ENCODE measurements at regions not wholly inside any gene's neighbourhood (a gene's known extent, or its start where the extent isn't known, plus 50 kb on each side); places are given as distances from the start of the nearest gene placed in this dataset.

DNA sequence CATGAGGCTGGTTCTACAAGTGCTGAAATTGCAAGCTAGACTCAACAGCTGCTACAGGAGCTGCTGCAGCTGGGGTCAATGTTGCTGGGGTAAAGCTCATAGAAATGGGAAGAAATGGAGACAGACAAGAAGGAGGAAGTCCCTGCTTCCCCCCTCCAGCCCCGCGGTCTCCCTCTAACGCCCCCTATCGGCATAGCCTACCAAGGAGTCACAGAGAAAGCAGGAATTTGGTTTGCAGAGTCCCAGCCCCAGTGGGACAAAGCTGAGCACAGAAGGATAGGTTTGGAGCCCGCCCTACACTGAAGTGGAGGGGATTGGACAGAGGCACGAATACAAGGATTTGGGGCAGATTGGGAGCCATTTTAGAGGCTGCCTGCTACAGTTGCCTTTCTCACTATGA, 176.9 kb upstream of the ANKRD28 start:
- FAIRE-seq, result no peak
- H3K27me3 ChIP-seq (ENCODE audit: control insufficient read depth, extremely low read depth, insufficient read depth, low read length), result no peaks in the 10 kb centered on the region
- peaks cover 8% of the 10 kb centered on the region for H3K4me1 ChIP-seq (ENCODE audit: control insufficient read depth, extremely low read depth, insufficient read depth, low read length)
- H4K20me1 ChIP-seq (ENCODE audit: control insufficient read depth, extremely low read depth, insufficient read depth, low read length), result no peaks in the 10 kb centered on the region
- H3K9me1 ChIP-seq (ENCODE audit: control insufficient read depth, extremely low read depth, insufficient read depth, low read length), result no peaks in the 10 kb centered on the region
- H3K4me2 ChIP-seq (ENCODE audit: control insufficient read depth, extremely low read depth, insufficient read depth, low read depth, low read length), result no peak overlapping the region
- no peak for DNase-seq (ENCODE audit: low read depth, low spot score)
- H3K36me3 ChIP-seq (ENCODE audit: control insufficient read depth in 2 of 2, extremely low read depth in 1 of 2, insufficient read depth in 2 of 2, low read length in 2 of 2), result no peaks in the 10 kb centered on the region
- no peak overlapping the region for H3K4me3 ChIP-seq (ENCODE audit: control insufficient read depth in 2 of 3, extremely low read depth in 1 of 3, insufficient read depth in 2 of 3, low read depth in 1 of 3, low read length in 3 of 3)
- dilution Hi-C loops (cut with MboI; ENCODE audit: extremely low pct_ligation_motif_present, low sequenced_read_pairs), result no loop called here
- H3K27ac ChIP-seq (ENCODE audit: control insufficient read depth, insufficient read depth, low read length), result no peak overlapping the region
- H3K9me3 ChIP-seq (ENCODE audit: control insufficient read depth, low read depth, low read length), result no peaks in the 10 kb centered on the region
- no peak overlapping the region for H2AFZ ChIP-seq (ENCODE audit: control insufficient read depth, low read length)
- no peak overlapping the region for H3K9ac ChIP-seq (ENCODE audit: control insufficient read depth, extremely low read depth, insufficient read depth, low read length)
- TF ChIP-seq, protein P1, sequence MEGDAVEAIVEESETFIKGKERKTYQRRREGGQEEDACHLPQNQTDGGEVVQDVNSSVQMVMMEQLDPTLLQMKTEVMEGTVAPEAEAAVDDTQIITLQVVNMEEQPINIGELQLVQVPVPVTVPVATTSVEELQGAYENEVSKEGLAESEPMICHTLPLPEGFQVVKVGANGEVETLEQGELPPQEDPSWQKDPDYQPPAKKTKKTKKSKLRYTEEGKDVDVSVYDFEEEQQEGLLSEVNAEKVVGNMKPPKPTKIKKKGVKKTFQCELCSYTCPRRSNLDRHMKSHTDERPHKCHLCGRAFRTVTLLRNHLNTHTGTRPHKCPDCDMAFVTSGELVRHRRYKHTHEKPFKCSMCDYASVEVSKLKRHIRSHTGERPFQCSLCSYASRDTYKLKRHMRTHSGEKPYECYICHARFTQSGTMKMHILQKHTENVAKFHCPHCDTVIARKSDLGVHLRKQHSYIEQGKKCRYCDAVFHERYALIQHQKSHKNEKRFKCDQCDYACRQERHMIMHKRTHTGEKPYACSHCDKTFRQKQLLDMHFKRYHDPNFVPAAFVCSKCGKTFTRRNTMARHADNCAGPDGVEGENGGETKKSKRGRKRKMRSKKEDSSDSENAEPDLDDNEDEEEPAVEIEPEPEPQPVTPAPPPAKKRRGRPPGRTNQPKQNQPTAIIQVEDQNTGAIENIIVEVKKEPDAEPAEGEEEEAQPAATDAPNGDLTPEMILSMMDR (optimal IDR thresholded peaks at IDR 0.05 in 1 of 3, IDR thresholded peaks at IDR 0.05 in 1 of 3, conservative IDR thresholded peaks at IDR 0.05 in 1 of 3; ENCODE audit: extremely low read depth in 1 of 3, insufficient read depth in 2 of 3, low read length in 3 of 3), result peak; percentile 21 to 29 (median 23)
- no peak for TF ChIP-seq EZH2 (IDR thresholded peaks at IDR 0.05; ENCODE audit: low read length)
- H3K79me2 ChIP-seq (ENCODE audit: control insufficient read depth, insufficient read depth, low read length), result no peaks in the 10 kb centered on the region

DNA sequence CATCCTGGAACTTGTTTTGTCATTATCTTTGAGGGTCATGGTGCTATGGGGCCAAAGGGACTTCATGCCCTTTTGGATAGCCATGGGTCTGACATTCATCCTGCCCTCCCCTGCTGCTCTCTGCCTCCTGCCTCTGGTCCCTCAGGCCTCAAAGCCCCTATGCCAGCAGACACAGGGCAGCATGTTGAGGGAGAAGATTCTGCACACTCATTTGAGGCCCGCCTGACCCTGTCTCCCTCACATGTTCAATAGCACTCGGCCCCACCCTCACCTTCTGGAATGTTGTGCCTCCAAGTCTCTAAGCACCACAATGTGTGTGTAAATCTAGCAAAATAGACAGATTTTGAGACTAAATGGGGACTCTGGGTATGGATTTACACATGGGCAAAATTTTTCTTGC, 178.7 kb upstream of the ANKRD28 start:
- Histone ChIP-seq H2AFZ (ENCODE audit: control insufficient read depth, low read length) (peak overlapping the region; percentile 1), H3K4me2 (ENCODE audit: control insufficient read depth, extremely low read depth, insufficient read depth, low read depth, low read length) (no peak overlapping the region), H3K79me2 (ENCODE audit: control insufficient read depth, insufficient read depth, low read length) (no peaks in the 10 kb centered on the region), H3K9me3 (ENCODE audit: control insufficient read depth, low read depth, low read length) (no peaks in the 10 kb centered on the region), H3K9ac (ENCODE audit: control insufficient read depth, extremely low read depth, insufficient read depth, low read length) (no peak overlapping the region), H4K20me1 (ENCODE audit: control insufficient read depth, extremely low read depth, insufficient read depth, low read length) (no peaks in the 10 kb centered on the region), H3K4me1 (ENCODE audit: control insufficient read depth, extremely low read depth, insufficient read depth, low read length) (peaks cover 11% of the 10 kb centered on the region), H3K36me3 (ENCODE audit: control insufficient read depth in 2 of 2, extremely low read depth in 1 of 2, insufficient read depth in 2 of 2, low read length in 2 of 2) (no peaks in the 10 kb centered on the region), H3K4me3 (ENCODE audit: control insufficient read depth in 2 of 3, extremely low read depth in 1 of 3, insufficient read depth in 2 of 3, low read depth in 1 of 3, low read length in 3 of 3) (no peak overlapping the region), H3K27me3 (ENCODE audit: control insufficient read depth, extremely low read depth, insufficient read depth, low read length) (no peaks in the 10 kb centered on the region), H3K9me1 (ENCODE audit: control insufficient read depth, extremely low read depth, insufficient read depth, low read length) (no peaks in the 10 kb centered on the region), H3K27ac (ENCODE audit: control insufficient read depth, insufficient read depth, low read length) (peak overlapping the region; percentile 33)
- dilution Hi-C loops (cut with MboI; ENCODE audit: extremely low pct_ligation_motif_present, low sequenced_read_pairs), result no loop called here
- TF ChIP-seq EZH2 (IDR thresholded peaks at IDR 0.05; ENCODE audit: low read length), result no peak
- TF ChIP-seq, protein P1 (optimal IDR thresholded peaks at IDR 0.05 in 1 of 3, IDR thresholded peaks at IDR 0.05 in 1 of 3, conservative IDR thresholded peaks at IDR 0.05 in 1 of 3; ENCODE audit: extremely low read depth in 1 of 3, insufficient read depth in 2 of 3, low read length in 3 of 3), result no peak
- DNase-seq (ENCODE audit: low read depth, low spot score) (no peak), FAIRE-seq (no peak)

All from keratinocyte (primary cell).